C4-2B (cell line): ENCODE measurements at regions not wholly inside any gene's neighbourhood (a gene's known extent, or its start where the extent isn't known, plus 50 kb on each side); places are given as distances from the start of the nearest gene placed in this dataset.

ENCODE experiments used
- H3K27ac ChIP-seq: fragments of 450-650 bp; 2 replicates; pipeline ENCODE4 v1.5.1; 2017
- ZFX ChIP-seq: fragments of 450-650 bp; IDR thresholded peaks from 2 replicates; pipeline ENCODE4 v1.6.1; 2017
- TF ChIP-seq, protein P1 (sequence below): fragments of 450-650 bp; conservative IDR thresholded peaks from 2 replicates; pipeline ENCODE4 v1.5.1; 2017; ENCODE audit warnings: mild to moderate bottlenecking

DNA sequence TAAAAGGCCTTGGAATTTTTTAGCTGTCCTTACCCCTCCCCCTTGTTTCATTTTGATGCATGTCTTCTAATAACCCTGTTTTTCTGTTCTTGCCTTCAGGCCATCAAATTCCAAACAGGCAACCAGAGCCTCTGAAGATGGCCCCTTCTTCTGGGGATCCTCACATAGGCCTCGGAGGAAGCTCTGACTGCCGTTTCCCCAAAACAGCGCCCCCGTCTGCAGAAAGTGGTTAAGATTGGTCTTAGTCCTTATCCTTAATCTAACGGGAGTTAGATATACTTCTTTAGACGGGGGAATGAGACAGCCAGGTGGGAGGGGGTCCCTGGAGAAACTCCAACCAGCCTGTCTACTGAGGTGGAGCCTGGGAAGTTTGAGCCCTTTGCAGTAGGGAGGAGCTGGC lies 226.3 kb upstream of the ZNF608 start:
- H3K27ac ChIP-seq, result no peak overlapping the region
- no peak for TF ChIP-seq ZFX
- TF ChIP-seq, protein P1, sequence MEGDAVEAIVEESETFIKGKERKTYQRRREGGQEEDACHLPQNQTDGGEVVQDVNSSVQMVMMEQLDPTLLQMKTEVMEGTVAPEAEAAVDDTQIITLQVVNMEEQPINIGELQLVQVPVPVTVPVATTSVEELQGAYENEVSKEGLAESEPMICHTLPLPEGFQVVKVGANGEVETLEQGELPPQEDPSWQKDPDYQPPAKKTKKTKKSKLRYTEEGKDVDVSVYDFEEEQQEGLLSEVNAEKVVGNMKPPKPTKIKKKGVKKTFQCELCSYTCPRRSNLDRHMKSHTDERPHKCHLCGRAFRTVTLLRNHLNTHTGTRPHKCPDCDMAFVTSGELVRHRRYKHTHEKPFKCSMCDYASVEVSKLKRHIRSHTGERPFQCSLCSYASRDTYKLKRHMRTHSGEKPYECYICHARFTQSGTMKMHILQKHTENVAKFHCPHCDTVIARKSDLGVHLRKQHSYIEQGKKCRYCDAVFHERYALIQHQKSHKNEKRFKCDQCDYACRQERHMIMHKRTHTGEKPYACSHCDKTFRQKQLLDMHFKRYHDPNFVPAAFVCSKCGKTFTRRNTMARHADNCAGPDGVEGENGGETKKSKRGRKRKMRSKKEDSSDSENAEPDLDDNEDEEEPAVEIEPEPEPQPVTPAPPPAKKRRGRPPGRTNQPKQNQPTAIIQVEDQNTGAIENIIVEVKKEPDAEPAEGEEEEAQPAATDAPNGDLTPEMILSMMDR, result no peak

- TF ChIP-seq, protein P1, result no peak
- no peak for TF ChIP-seq ZFX
- no peak overlapping the region for H3K27ac ChIP-seq
Observed at GRCh38 chr5:124973661-124974060, 227.2 kb upstream of the ZNF608 start.

DNA sequence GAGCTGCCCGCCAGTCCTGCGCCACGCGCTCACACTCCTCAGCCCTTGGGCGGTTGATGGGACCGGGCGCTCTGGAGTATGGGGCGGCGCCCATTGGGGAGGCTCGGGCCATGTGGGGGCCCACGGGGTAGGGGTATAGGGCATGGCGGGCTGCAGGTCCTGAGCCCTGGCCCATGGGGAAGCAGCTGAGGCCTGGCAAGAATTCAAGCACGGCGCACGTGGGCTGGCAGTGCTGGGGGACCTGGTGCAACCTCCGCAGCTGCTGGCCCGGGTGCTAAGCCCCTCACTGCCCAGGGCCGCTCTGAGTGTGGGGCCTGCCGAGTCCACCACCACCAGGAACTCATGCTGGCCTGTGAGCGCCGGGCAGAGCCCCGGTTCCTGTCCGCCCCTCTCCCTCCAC lies 229.6 kb upstream of the ZNF608 start:
- TF ChIP-seq, protein P1, result no peak
- TF ChIP-seq ZFX, result no peak

DNA sequence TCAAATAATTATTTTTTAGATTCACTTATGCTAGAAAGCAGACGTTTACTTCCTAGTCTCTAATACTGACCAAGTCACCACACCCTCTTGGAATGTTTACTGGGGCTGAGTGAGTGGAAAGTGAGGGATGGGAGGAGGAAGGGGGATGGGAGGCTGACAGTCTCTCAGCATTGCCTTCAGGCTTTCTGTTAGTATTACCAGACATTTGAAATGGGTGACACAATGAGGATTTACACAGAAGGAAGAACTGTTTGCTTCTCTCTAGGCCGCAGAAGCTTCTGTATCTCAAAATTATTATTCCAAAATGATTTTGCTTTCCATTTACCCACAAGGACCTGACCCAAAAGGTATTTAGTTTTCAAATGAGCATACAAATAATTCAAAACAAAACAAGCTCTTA lies 232.8 kb upstream of the ZNF608 start:
- no peak for TF ChIP-seq ZFX
- TF ChIP-seq, protein P1, result no peak
- H3K27ac ChIP-seq, result no peak overlapping the region

More for the DNA sequence above, 229.6 kb upstream of the ZNF608 start:
- H3K27ac ChIP-seq, result no peak overlapping the region

DNA sequence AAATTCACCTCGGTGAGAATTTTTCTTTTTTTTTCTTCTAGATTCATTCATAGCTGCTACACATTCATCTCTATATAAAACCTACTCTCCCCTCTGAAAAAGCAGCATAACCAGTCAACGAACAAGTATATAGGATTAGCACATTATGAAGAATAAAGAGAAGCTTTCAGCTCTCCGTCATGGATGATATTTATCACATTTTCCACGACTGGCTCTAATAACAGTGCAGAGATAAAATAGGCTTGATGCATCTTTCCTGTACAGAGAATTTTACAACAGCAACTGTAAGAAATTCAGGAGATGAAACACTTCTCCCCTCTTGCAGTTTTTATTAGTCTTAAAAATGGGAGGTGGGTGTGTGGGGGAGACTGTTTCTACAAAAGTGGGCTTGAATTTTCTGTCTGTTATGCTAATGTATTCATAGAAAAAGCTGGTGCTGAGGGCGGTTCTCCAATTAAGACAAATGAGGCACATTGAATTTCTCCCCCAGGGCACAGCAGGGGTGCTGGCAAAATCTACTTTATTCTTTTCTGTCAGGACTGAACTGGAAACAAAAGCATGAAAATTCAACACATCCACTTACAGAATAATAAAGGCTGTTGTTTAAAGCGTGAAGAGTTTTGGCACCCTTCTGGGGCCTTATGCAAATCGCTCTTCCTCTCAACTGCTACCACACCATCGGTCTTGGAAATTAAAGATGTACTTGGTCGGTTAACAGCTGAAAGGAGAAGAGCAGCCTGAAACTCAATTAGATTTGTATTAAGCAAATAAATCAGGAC lies 233.9 kb upstream of the ZNF608 start:
- H3K27ac ChIP-seq, result no peak overlapping the region
- no peak for TF ChIP-seq ZFX
- TF ChIP-seq, protein P1, result no peak

DNA sequence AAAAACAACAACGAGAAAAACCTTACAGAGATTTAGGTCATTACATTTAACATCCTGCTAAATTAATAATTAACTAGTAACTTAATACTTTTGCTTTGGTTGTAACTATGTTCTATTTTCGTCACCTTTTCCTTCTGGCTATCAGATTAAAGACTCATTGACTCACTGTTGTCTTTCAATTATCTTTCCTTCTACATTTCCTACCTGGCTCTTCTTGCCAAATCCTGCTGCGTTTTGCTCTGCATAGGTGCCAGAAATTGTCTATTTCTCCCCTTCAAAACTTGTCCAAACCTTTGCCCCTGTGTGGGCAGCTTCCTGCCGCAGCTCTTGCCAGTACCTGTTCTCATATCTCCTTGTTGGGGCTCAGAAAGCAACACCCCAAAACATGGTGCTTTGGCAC lies 235.5 kb upstream of the ZNF608 start:
- TF ChIP-seq ZFX, result no peak
- TF ChIP-seq, protein P1, result no peak

DNA sequence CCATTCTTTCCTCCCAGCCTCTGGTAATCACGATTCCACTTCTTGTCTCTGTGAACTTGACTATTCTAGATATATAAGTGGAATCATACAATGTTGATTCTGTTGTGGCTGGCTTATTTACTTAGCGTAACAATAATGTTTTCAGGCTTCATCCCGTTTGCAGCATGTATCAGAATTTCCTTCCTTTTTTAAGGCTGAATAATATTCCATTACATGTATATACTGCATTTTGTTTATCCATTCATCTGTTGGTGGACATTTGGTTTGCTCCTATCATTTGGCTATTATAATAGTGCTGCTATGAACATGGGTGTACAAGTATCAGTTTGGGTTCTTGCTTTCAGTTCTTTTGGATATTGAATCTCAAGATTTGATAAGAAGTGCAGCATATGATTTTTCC lies 239.7 kb upstream of the ZNF608 start:
- no peak overlapping the region for H3K27ac ChIP-seq
- TF ChIP-seq, protein P1, result no peak
- no peak for TF ChIP-seq ZFX

More for the DNA sequence above, 235.5 kb upstream of the ZNF608 start:
- H3K27ac ChIP-seq, result no peak overlapping the region
